ENCODE measurements at regions not wholly inside any gene's neighbourhood (a gene's known extent, or its start where the extent isn't known, plus 50 kb on each side); places are given as distances from the start of the nearest gene placed in this dataset.

GRCh38 chr16:48442379-48442778 lies 57.2 kb upstream of the SIAH1 start:
- DNase-seq (no peak), ATAC-seq (no peak)
- Mint-ChIP-seq H3K9me3 (peaks cover 0 to 1% (median 0%) of the 10 kb centered on the region in 11 donors), H3K27me3 (peaks cover 0 to 4% (median 0%) of the 10 kb centered on the region in 5 donors), H3K36me3 (no peaks in the 10 kb centered on the region), H3K4me1 (peaks cover 0 to 3% (median 0%) of the 10 kb centered on the region in 7 donors), H3K4me3 (no peak overlapping the region), H3K27ac (no peak overlapping the region)
- intact Hi-C loops (cut with micrococcal nuclease) = no loop called here
- CTCF ChIA-PET = no interaction called here
- H3K27me3 ChIP-seq (ENCODE audit: control insufficient read depth in 2 of 2, insufficient read depth in 2 of 2, low read length in 2 of 2) = no peaks in the 10 kb centered on the region
- H3K4me1 ChIP-seq (ENCODE audit: control insufficient read depth in 2 of 2, insufficient read depth in 2 of 2, low read length in 2 of 2) = no peaks in the 10 kb centered on the region
- no peaks in the 10 kb centered on the region for H3K9me3 ChIP-seq (ENCODE audit: control insufficient read depth in 2 of 3, low read length in 3 of 3)
- H3K36me3 ChIP-seq (ENCODE audit: control insufficient read depth in 2 of 3, insufficient read depth in 3 of 3, low read length in 3 of 3) = no peaks in the 10 kb centered on the region
- H3K4me3 ChIP-seq (ENCODE audit: low read length) = no peak overlapping the region
- POLR2A ChIA-PET = no interaction called here
- H3K27ac ChIP-seq (ENCODE audit: low read depth, low read length) = no peak overlapping the region

DNA sequence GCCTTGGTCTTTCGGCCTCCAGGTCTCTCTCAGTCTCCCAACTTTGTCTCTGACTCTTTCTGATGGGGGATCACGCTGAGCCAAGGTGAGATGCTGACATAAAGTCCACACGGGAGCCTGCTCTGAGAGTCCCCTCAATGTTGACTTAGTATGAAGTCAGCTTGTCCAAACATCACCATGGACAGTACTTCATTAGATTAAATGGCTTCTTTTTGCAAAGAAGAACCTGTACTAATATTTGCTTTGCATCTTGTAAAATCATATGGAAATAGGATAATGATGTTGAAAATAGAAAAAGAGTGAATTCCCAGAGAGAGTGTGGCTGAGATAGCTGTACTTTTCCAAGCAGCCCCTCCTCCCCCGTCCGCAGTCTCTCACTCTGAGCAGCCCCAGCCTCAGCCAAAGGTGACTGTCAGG lies 56.7 kb upstream of the SIAH1 start:
- Histone ChIP-seq H3K4me1 (ENCODE audit: control insufficient read depth in 2 of 2, insufficient read depth in 2 of 2, low read length in 2 of 2) (no peaks in the 10 kb centered on the region), H3K36me3 (ENCODE audit: control insufficient read depth in 2 of 3, insufficient read depth in 3 of 3, low read length in 3 of 3) (no peaks in the 10 kb centered on the region), H3K27me3 (ENCODE audit: control insufficient read depth in 2 of 2, insufficient read depth in 2 of 2, low read length in 2 of 2) (no peaks in the 10 kb centered on the region), H3K27ac (ENCODE audit: low read depth, low read length) (no peak overlapping the region), H3K4me3 (ENCODE audit: low read length) (no peak overlapping the region), H3K9me3 (ENCODE audit: control insufficient read depth in 2 of 3, low read length in 3 of 3) (no peaks in the 10 kb centered on the region)
- no peak overlapping the region for H3K4me3 Mint-ChIP-seq
- H3K4me1 Mint-ChIP-seq = peaks cover 0 to 3% (median 0%) of the 10 kb centered on the region in 7 donors
- DNase-seq = no peak
- H3K36me3 Mint-ChIP-seq = no peaks in the 10 kb centered on the region
- H3K9me3 Mint-ChIP-seq = peaks cover 0 to 1% (median 0%) of the 10 kb centered on the region in 11 donors
- ChIA-PET CTCF (no interaction called here), POLR2A (no interaction called here)
- intact Hi-C loops (cut with micrococcal nuclease) = no loop called here
- peaks cover 0 to 6% (median 0%) of the 10 kb centered on the region in 5 donors for H3K27me3 Mint-ChIP-seq
- ATAC-seq = no peak
- H3K27ac Mint-ChIP-seq = no peak overlapping the region

GRCh38 chr16:48441106-48441505 lies 55.9 kb upstream of the SIAH1 start:
- H3K27ac Mint-ChIP-seq = no peak overlapping the region
- peaks cover 0 to 6% (median 0%) of the 10 kb centered on the region in 5 donors for H3K27me3 Mint-ChIP-seq
- H3K9me3 Mint-ChIP-seq = peaks cover 0 to 1% (median 0%) of the 10 kb centered on the region in 11 donors
- no peak overlapping the region for H3K4me3 ChIP-seq (ENCODE audit: low read length)
- ChIA-PET POLR2A (no interaction called here), CTCF (no interaction called here)
- intact Hi-C loops (cut with micrococcal nuclease) = no loop called here
- peaks cover 0 to 3% (median 0%) of the 10 kb centered on the region in 7 donors for H3K4me1 Mint-ChIP-seq
- H3K27me3 ChIP-seq (ENCODE audit: control insufficient read depth in 2 of 2, insufficient read depth in 2 of 2, low read length in 2 of 2) = no peaks in the 10 kb centered on the region
- ATAC-seq (no peak), DNase-seq (no peak)
- no peaks in the 10 kb centered on the region for H3K36me3 ChIP-seq (ENCODE audit: control insufficient read depth in 2 of 3, insufficient read depth in 3 of 3, low read length in 3 of 3)
- no peaks in the 10 kb centered on the region for H3K4me1 ChIP-seq (ENCODE audit: control insufficient read depth in 2 of 2, insufficient read depth in 2 of 2, low read length in 2 of 2)
- no peak overlapping the region for H3K4me3 Mint-ChIP-seq
- H3K9me3 ChIP-seq (ENCODE audit: control insufficient read depth in 2 of 3, low read length in 3 of 3) = no peaks in the 10 kb centered on the region
- no peaks in the 10 kb centered on the region for H3K36me3 Mint-ChIP-seq
- H3K27ac ChIP-seq (ENCODE audit: low read depth, low read length) = no peak overlapping the region

- no peaks in the 10 kb centered on the region for H3K9me3 ChIP-seq (ENCODE audit: control insufficient read depth in 2 of 3, low read length in 3 of 3)
- no peak overlapping the region for H3K4me3 ChIP-seq (ENCODE audit: low read length)
- no peaks in the 10 kb centered on the region for H3K4me1 ChIP-seq (ENCODE audit: control insufficient read depth in 2 of 2, insufficient read depth in 2 of 2, low read length in 2 of 2)
- no peaks in the 10 kb centered on the region for H3K27me3 ChIP-seq (ENCODE audit: control insufficient read depth in 2 of 2, insufficient read depth in 2 of 2, low read length in 2 of 2)
- ATAC-seq (no peak), DNase-seq (no peak)
- no peak overlapping the region for H3K27ac Mint-ChIP-seq
- ChIA-PET CTCF (no interaction called here), POLR2A (no interaction called here)
- no peak overlapping the region for H3K27ac ChIP-seq (ENCODE audit: low read depth, low read length)
- no peaks in the 10 kb centered on the region for H3K36me3 Mint-ChIP-seq
- H3K4me3 Mint-ChIP-seq = no peak overlapping the region
- intact Hi-C loops (cut with micrococcal nuclease) = no loop called here
- peaks cover 0 to 6% (median 0%) of the 10 kb centered on the region in 5 donors for H3K27me3 Mint-ChIP-seq
- no peaks in the 10 kb centered on the region for H3K36me3 ChIP-seq (ENCODE audit: control insufficient read depth in 2 of 3, insufficient read depth in 3 of 3, low read length in 3 of 3)
- H3K9me3 Mint-ChIP-seq = no peaks in the 10 kb centered on the region
- H3K4me1 Mint-ChIP-seq = peaks cover 5 to 17% (median 12%) of the 10 kb centered on the region in 7 donors
Measured at GRCh38 chr16:48438414-48438813, 53.2 kb upstream of the SIAH1 start.

- Histone ChIP-seq H3K4me1 (ENCODE audit: control insufficient read depth in 2 of 2, insufficient read depth in 2 of 2, low read length in 2 of 2) (no peaks in the 10 kb centered on the region), H3K27ac (ENCODE audit: low read depth, low read length) (no peak overlapping the region), H3K9me3 (ENCODE audit: control insufficient read depth in 2 of 3, low read length in 3 of 3) (no peaks in the 10 kb centered on the region), H3K36me3 (ENCODE audit: control insufficient read depth in 2 of 3, insufficient read depth in 3 of 3, low read length in 3 of 3) (no peaks in the 10 kb centered on the region), H3K27me3 (ENCODE audit: control insufficient read depth in 2 of 2, insufficient read depth in 2 of 2, low read length in 2 of 2) (no peaks in the 10 kb centered on the region), H3K4me3 (ENCODE audit: low read length) (no peak overlapping the region)
- Mint-ChIP-seq H3K27ac (no peak overlapping the region), H3K27me3 (peaks cover 0 to 4% (median 0%) of the 10 kb centered on the region in 5 donors), H3K4me3 (no peak overlapping the region), H3K4me1 (peaks cover 5 to 23% (median 16%) of the 10 kb centered on the region in 7 donors), H3K9me3 (no peaks in the 10 kb centered on the region), H3K36me3 (no peaks in the 10 kb centered on the region)
- intact Hi-C loops (cut with micrococcal nuclease) = no loop called here
- POLR2A ChIA-PET = interaction anchor here (0.7 kb wide), 1 partner anchor 13 kb away, joined by 4 read pairs; no protein-coding TSS in a partner anchor
- CTCF ChIA-PET = no interaction called here
- no peak for DNase-seq
- no peak for ATAC-seq
Measured at GRCh38 chr16:48435906-48436305, 50.7 kb upstream of the SIAH1 start.

- Histone ChIP-seq H3K27me3 (ENCODE audit: control insufficient read depth in 2 of 2, insufficient read depth in 2 of 2, low read length in 2 of 2) (no peaks in the 10 kb centered on the region), H3K4me3 (ENCODE audit: low read length) (no peak overlapping the region), H3K4me1 (ENCODE audit: control insufficient read depth in 2 of 2, insufficient read depth in 2 of 2, low read length in 2 of 2) (no peaks in the 10 kb centered on the region), H3K9me3 (ENCODE audit: control insufficient read depth in 2 of 3, low read length in 3 of 3) (no peaks in the 10 kb centered on the region), H3K27ac (ENCODE audit: low read depth, low read length) (no peak overlapping the region), H3K36me3 (ENCODE audit: control insufficient read depth in 2 of 3, insufficient read depth in 3 of 3, low read length in 3 of 3) (no peaks in the 10 kb centered on the region)
- Mint-ChIP-seq H3K36me3 (no peaks in the 10 kb centered on the region), H3K9me3 (no peaks in the 10 kb centered on the region), H3K4me3 (no peak overlapping the region), H3K27ac (no peak overlapping the region), H3K27me3 (peaks cover 0 to 4% (median 0%) of the 10 kb centered on the region in 5 donors), H3K4me1 (peaks cover 5 to 23% (median 16%) of the 10 kb centered on the region in 7 donors)
- POLR2A ChIA-PET = interaction anchor here (0.7 kb wide), 1 partner anchor 12 kb away, joined by 4 read pairs; no protein-coding TSS in a partner anchor
- DNase-seq (no peak), ATAC-seq (no peak)
- intact Hi-C loops (cut with micrococcal nuclease) = no loop called here
- CTCF ChIA-PET = no interaction called here
Measured at GRCh38 chr16:48435318-48435680, 50.1 kb upstream of the SIAH1 start.
